GM23248 (cell line): ENCODE measurements at regions not wholly inside any gene's neighbourhood (a gene's known extent, or its start where the extent isn't known, plus 50 kb on each side); places are given as distances from the start of the nearest gene placed in this dataset.

Experiments used
- EZH2 ChIP-seq: fragments of 200-600 bp; sonication (generic); IDR thresholded peaks from 2 replicates; pipeline ENCODE4 v1.6.1; 2018; ENCODE audit warnings: antibody characterized with exemption, mild to moderate bottlenecking; ENCODE audit not compliant: insufficient read depth, poor library complexity, severe bottlenecking
- EZH2phosphoT487 ChIP-seq: fragments of 200-600 bp; sonication (generic); IDR thresholded peaks from 2 replicates; pipeline ENCODE4 v1.6.1; 2018; ENCODE audit warnings: antibody characterized with exemption, moderate library complexity, mild to moderate bottlenecking, low read depth; ENCODE audit not compliant: insufficient read depth

- TF ChIP-seq EZH2 (no peak), EZH2phosphoT487 (no peak)
Observed at GRCh38 chr12:19979584-19979983, 388.8 kb upstream of the PDE3A start.
